Uterus (tissue), 3 donors: ENCODE measurements at regions not wholly inside any gene's neighbourhood (a gene's known extent, or its start where the extent isn't known, plus 50 kb on each side); places are given as distances from the start of the nearest gene placed in this dataset.

Experiments
- DNase-seq, 2 donors: peaks; one replicate each; pipeline ENCODE4 v3.0.0-alpha.2; 2019 to 2020
- H3K27ac ChIP-seq, 2 donors: fragments of 200-600 bp; sonication (generic); 1 replicate in 1 of 2; 2 replicates in 1 of 2; pipeline ENCODE4 v1.5.1; 2016 to 2018
- H3K27me3 ChIP-seq, 2 donors: fragments of 200-600 bp; sonication (generic); one replicate each; pipeline ENCODE4 v1.5.1; 2018 to 2019; ENCODE audit warnings: control low read depth in 1 of 2
- H3K36me3 ChIP-seq, 2 donors: fragments of 200-600 bp; sonication (generic); one replicate each; pipeline ENCODE4 v1.5.1; 2019; ENCODE audit warnings: control low read depth in 1 of 2
- H3K4me1 ChIP-seq, 2 donors: fragments of 200-600 bp; sonication (generic); one replicate each; pipeline ENCODE4 v1.5.1; 2018 to 2019; ENCODE audit warnings: control low read depth in 1 of 2
- H3K4me3 ChIP-seq, 2 donors: fragments of 200-600 bp; sonication (generic); 1 replicate in 1 of 2; 2 replicates in 1 of 2; pipeline ENCODE4 v1.5.1; 2018 to 2019; ENCODE audit warnings: mild to moderate bottlenecking in 1 of 2
- H3K9me3 ChIP-seq, 2 donors: fragments of 200-600 bp; sonication (generic); one replicate each; pipeline ENCODE4 v1.5.1; 2019; ENCODE audit warnings: control low read depth in 1 of 2
- POLR2A ChIP-seq, 2 donors: fragments of 450-650 bp; IDR thresholded peaks; one replicate each; pipeline ENCODE4 v1.6.1; 2016; ENCODE audit warnings: antibody characterized with exemption in 2 of 2, mild to moderate bottlenecking in 1 of 2, moderate library complexity in 1 of 2
- intact Hi-C: fragments of 100-400 bp; cut with DNase I; formaldehyde crosslinking; loops from one replicate; pipeline ENCODE4 v1.15.1; 2023; ENCODE audit warnings: low total_unique reads
- TF ChIP-seq, protein P1 (sequence below), 4 experiments: fragments of 200-600 bp in 2 of 4; fragments of 450-650 bp in 2 of 4; sonication (generic) in 2 of 4; IDR thresholded peaks; one replicate each; pipeline ENCODE4 v1.5.1; 2016 to 2019; ENCODE audit warnings: antibody characterized with exemption in 4 of 4, mild to moderate bottlenecking in 2 of 4, moderate library complexity in 1 of 4
- donor health status: DM: yes; HTN: yes; CAD: no.

DNA sequence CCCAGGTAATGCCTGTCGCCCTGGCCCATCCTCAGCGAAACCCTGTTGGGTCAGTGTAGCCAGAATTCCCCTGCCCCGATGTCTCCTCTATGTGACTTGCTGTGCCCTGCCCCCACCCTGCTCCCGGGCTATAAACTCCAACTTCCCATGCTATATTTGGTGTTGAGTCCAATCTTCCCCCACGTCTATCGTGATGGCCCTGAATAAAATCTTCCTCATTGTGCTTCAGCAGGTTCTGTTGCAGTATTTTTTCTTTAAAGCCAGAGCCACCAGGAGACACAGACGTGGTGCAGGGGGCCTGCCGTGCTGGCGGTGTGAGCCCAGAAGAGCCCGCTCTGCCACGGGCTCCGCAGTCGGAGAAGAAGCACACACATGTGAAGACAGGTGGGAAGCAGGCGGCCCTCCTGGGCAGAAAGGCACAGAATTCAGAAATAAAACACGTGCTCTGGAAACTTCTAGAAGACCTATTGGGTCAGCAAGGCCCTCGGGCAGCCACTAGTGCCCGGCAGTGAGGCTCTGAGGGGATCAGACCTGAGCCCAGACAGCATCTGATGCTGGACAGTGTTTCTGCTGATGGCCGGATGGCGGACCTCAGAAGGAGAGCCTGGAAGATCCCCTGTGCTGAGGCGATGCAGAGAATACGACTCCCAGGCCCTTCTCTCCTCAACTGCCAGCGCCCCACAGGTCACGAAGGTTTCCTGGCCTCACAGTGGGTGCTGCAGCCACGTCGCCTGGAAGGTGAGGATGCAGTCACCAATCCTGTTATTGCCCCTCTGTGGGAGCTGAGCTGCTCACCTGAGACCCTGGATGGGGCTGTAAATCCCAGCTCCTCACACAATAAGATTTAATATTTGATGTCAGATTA is 501.9 kb downstream of the BRD1 start:
- Histone ChIP-seq H3K36me3 (no peaks in the 10 kb centered on the region), H3K27me3 (no peaks in the 10 kb centered on the region), H3K4me1 (no peaks in the 10 kb centered on the region), H3K27ac (no peak overlapping the region), H3K9me3 (peaks cover 0 to 8% of the 10 kb centered on the region in 2 donors), H3K4me3 (no peak overlapping the region)
- DNase-seq = no peak
- intact Hi-C loops = no loop called here
- no peak for TF ChIP-seq POLR2A (IDR thresholded peaks at IDR 0.05)
- TF ChIP-seq, protein P1, sequence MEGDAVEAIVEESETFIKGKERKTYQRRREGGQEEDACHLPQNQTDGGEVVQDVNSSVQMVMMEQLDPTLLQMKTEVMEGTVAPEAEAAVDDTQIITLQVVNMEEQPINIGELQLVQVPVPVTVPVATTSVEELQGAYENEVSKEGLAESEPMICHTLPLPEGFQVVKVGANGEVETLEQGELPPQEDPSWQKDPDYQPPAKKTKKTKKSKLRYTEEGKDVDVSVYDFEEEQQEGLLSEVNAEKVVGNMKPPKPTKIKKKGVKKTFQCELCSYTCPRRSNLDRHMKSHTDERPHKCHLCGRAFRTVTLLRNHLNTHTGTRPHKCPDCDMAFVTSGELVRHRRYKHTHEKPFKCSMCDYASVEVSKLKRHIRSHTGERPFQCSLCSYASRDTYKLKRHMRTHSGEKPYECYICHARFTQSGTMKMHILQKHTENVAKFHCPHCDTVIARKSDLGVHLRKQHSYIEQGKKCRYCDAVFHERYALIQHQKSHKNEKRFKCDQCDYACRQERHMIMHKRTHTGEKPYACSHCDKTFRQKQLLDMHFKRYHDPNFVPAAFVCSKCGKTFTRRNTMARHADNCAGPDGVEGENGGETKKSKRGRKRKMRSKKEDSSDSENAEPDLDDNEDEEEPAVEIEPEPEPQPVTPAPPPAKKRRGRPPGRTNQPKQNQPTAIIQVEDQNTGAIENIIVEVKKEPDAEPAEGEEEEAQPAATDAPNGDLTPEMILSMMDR (IDR thresholded peaks at IDR 0.05) = no peak

- TF ChIP-seq, protein P1 (IDR thresholded peaks at IDR 0.05) = no peak
- no peak for TF ChIP-seq POLR2A (IDR thresholded peaks at IDR 0.05)
- intact Hi-C loops = no loop called here
- peaks cover 0 to 8% of the 10 kb centered on the region in 2 donors for H3K9me3 ChIP-seq
- no peak for DNase-seq
- no peak overlapping the region for H3K4me3 ChIP-seq
- H3K27ac ChIP-seq = no peak overlapping the region
- no peaks in the 10 kb centered on the region for H3K36me3 ChIP-seq
- H3K27me3 ChIP-seq = no peaks in the 10 kb centered on the region
- no peaks in the 10 kb centered on the region for H3K4me1 ChIP-seq
Measured at GRCh38 chr22:49324527-49325491, 502.9 kb downstream of the BRD1 start.

GRCh38 chr22:49323751-49324415 is 503.8 kb downstream of the BRD1 start:
- intact Hi-C loops = no loop called here
- H3K36me3 ChIP-seq = no peaks in the 10 kb centered on the region
- no peak overlapping the region for H3K4me3 ChIP-seq
- H3K27ac ChIP-seq = no peak overlapping the region
- DNase-seq = no peak
- H3K9me3 ChIP-seq = peaks cover 0 to 7% of the 10 kb centered on the region in 2 donors
- TF ChIP-seq, protein P1 (IDR thresholded peaks at IDR 0.05) = no peak
- TF ChIP-seq POLR2A (IDR thresholded peaks at IDR 0.05) = no peak
- H3K27me3 ChIP-seq = no peaks in the 10 kb centered on the region
- H3K4me1 ChIP-seq = no peaks in the 10 kb centered on the region

GRCh38 chr22:49322861-49323622 is 504.6 kb downstream of the BRD1 start:
- DNase-seq = no peak
- H3K27me3 ChIP-seq = no peaks in the 10 kb centered on the region
- H3K4me1 ChIP-seq = no peaks in the 10 kb centered on the region
- no peak for TF ChIP-seq POLR2A (IDR thresholded peaks at IDR 0.05)
- TF ChIP-seq, protein P1 (IDR thresholded peaks at IDR 0.05) = no peak
- no peak overlapping the region for H3K27ac ChIP-seq
- no peak overlapping the region for H3K4me3 ChIP-seq
- peaks cover 0 to 6% of the 10 kb centered on the region in 2 donors for H3K9me3 ChIP-seq
- intact Hi-C loops = no loop called here
- no peaks in the 10 kb centered on the region for H3K36me3 ChIP-seq
